HG03196 (cell line): ENCODE measurements at regions not wholly inside any gene's neighbourhood (a gene's known extent, or its start where the extent isn't known, plus 50 kb on each side); places are given as distances from the start of the nearest gene placed in this dataset.
"Not testable (repeated sequence)": the region's sequence is repeated elsewhere in the genome, so short reads cannot be mapped to it uniquely, and the experiment has no call there.

Experiments
- ATAC-seq: cut with Tn5 transposase; IDR thresholded peaks from one replicate; pipeline ENCODE4 v1.9.1; 2021; ENCODE audit not compliant: unreplicated experiment

- ATAC-seq = no peak
Measured at GRCh38 chr10:84571146-84571545, 242.8 kb downstream of the CCSER2 start.

GRCh38 chr10:84574102-84574501 is 245.7 kb downstream of the CCSER2 start:
- no peak for ATAC-seq

- ATAC-seq = no peak
Measured at GRCh38 chr10:84581976-84582375, 253.6 kb downstream of the CCSER2 start.

- no peak for ATAC-seq
Measured at GRCh38 chr10:84583501-84583900, 255.1 kb downstream of the CCSER2 start.

GRCh38 chr10:84587789-84588188 is 259.4 kb downstream of the CCSER2 start:
- no peak for ATAC-seq

- no peak for ATAC-seq
Measured at GRCh38 chr10:84588426-84588825, 260.0 kb downstream of the CCSER2 start.

- ATAC-seq = no peak
Measured at GRCh38 chr10:84588971-84589370, 260.6 kb downstream of the CCSER2 start.

- no peak for ATAC-seq
Measured at GRCh38 chr10:84589526-84590205, 261.3 kb downstream of the CCSER2 start.

GRCh38 chr10:84590327-84591193 is 262.2 kb downstream of the CCSER2 start:
- ATAC-seq = no peak

- no peak for ATAC-seq
Measured at GRCh38 chr10:84593506-84593905, 265.1 kb downstream of the CCSER2 start.

GRCh38 chr10:84596585-84596984 is 268.2 kb downstream of the CCSER2 start:
- ATAC-seq = no peak

GRCh38 chr10:84599254-84599653 is 270.9 kb downstream of the CCSER2 start:
- no peak for ATAC-seq

- no peak for ATAC-seq
Measured at GRCh38 chr10:84600947-84601346, 272.6 kb downstream of the CCSER2 start.

- ATAC-seq = not testable (repeated sequence)
Measured at GRCh38 chr10:84602543-84602942, 274.2 kb downstream of the CCSER2 start.

- ATAC-seq = no peak
Measured at GRCh38 chr10:84603971-84604370, 275.6 kb downstream of the CCSER2 start.

GRCh38 chr10:84605802-84606201 is 277.4 kb downstream of the CCSER2 start:
- no peak for ATAC-seq

GRCh38 chr10:84606428-84606827 is 278.0 kb downstream of the CCSER2 start:
- no peak for ATAC-seq

- ATAC-seq = no peak
Measured at GRCh38 chr10:84607044-84607443, 278.7 kb downstream of the CCSER2 start.

GRCh38 chr10:84607523-84607922 is 279.1 kb downstream of the CCSER2 start:
- no peak for ATAC-seq

- peak; percentile 69 for ATAC-seq
Measured at GRCh38 chr10:84608126-84608525, 279.7 kb downstream of the CCSER2 start.

GRCh38 chr10:84613336-84614021 is 285.1 kb downstream of the CCSER2 start:
- no peak for ATAC-seq
